GM23338 (cell line): ENCODE measurements at regions not wholly inside any gene's neighbourhood (a gene's known extent, or its start where the extent isn't known, plus 50 kb on each side); places are given as distances from the start of the nearest gene placed in this dataset.

ENCODE experiments used
- CTCF ChIP-seq, 2 experiments: fragments of 200-600 bp in 1 of 2; sonication (generic) in 1 of 2; conservative IDR thresholded peaks; 2 replicates each; pipeline versions ENCODE4 v1.5.1 to v1.6.1; 2016 to 2017; ENCODE audit warnings: antibody characterized with exemption in 2 of 2, low read depth in 2 of 2, mild to moderate bottlenecking in 2 of 2, moderate library complexity in 1 of 2
- EZH2 ChIP-seq: fragments of 200-600 bp; sonication (generic); IDR thresholded peaks from one replicate; pipeline ENCODE4 v1.8.0; 2017; ENCODE audit warnings: antibody characterized with exemption, mild to moderate bottlenecking, low read depth; ENCODE audit not compliant: unreplicated experiment

GRCh38 chr13:26813321-26813979 lies 52.9 kb upstream of the GPR12 start:
- no peak for TF ChIP-seq CTCF (conservative IDR thresholded peaks at IDR 0.05; ENCODE audit: low read depth in 2 of 2)
- no peak for TF ChIP-seq EZH2
